Sciatic nerve (tissue), 2 donors: ENCODE measurements at regions not wholly inside any gene's neighbourhood (a gene's known extent, or its start where the extent isn't known, plus 50 kb on each side); places are given as distances from the start of the nearest gene placed in this dataset.

Source experiments
- ATAC-seq: fragments of 200-7000 bp; cut with Tn5 transposase; one replicate; pipeline ENCODE4 v1.9.1; 2020; ENCODE audit warnings: mild to moderate bottlenecking, moderate library complexity
- DNase-seq: peaks from one replicate; pipeline ENCODE4 v3.0.0-alpha.2; 2020; ENCODE audit warnings: low spot score
- intact Hi-C: fragments of 100-400 bp; cut with DNase I; formaldehyde crosslinking; loops from one replicate; pipeline ENCODE4 v1.14.2; 2022
- donor health status: DM: no; HTN: no; CAD: no.
- donor health status: DM: no; HTN: no; CAD: no.

DNA sequence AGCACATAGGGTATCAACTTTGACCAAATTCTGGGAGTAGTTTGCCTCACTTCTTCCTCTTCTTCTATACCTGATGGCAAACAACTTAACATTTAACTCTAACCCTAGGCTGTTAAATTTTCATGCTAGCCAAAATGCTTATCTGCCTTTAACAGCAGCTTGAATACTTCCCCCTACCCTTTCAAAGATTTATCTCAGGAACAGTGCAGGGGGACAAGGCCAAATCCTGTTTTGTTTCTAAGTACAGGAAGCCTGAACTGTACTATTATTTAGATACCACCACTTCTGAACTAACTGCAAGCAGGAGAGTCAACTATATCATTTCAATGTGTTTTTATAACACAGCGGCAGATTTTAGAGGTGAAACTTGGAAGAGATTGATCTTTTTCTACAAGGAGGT lies 104.0 kb upstream of the CNTN6 start:
- DNase-seq (no peak), ATAC-seq (no peak)
- intact Hi-C loops, result no loop called here

DNA sequence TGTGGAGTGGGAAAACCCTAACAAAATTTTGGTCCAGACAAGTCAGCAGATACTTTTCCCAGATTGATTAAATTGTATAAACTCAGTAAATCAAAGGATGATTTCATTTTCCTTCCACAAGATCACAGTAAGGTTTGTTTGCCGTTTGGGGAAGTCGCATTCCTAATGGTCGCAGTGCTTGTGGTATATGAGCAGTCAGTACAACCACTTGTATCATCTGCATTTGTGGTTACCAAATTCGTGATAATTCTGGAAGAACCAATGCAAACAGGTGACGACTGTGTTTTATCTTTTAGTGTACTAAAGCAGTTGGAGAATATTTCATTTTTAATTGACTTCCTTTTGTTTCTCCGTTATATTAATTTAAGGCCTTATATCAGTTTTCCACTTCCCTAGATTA lies 100.0 kb upstream of the CNTN6 start:
- ATAC-seq (no peak), DNase-seq (no peak)
- intact Hi-C loops, result no loop called here

DNA sequence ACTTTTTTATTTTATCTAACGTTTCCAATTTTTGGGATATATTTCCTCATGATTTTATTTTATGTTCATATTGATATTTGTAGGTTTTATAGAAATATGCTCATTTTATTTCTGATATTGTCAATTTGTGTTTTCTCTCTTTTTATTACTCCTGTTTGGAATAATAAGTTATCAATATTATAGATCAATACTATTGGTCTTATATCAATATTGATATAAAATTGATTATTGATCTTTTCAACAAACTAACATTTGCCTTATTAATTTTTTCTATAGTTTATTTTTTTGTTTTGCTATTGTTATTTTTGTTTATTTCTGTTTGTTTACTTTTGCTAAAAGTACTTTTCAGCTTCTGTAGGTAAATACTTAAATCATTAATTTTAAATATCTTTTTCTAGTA lies 90.8 kb upstream of the CNTN6 start:
- no peak for ATAC-seq
- no peak for DNase-seq
- intact Hi-C loops, result no loop called here

DNA sequence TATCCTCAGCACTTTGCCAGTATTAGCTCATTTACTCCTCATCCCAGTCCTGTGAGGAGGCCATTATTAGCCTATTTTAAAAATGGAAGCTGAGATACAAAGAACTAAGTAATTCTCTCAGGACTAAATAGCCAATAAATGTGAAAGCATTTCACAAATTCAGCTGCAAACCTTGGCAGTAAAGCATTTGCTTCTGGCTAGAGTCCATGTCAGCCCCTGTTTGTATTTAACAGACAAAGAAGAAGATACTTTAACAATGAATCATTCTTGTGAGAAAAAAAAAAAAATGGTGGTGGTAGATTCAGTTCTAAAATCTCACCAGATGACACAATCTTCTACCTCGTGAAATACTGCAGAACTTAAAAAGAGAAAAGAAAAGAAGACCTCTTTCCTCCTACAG lies 85.0 kb upstream of the CNTN6 start:
- ATAC-seq (no peak), DNase-seq (no peak)
- intact Hi-C loops, result no loop called here

DNA sequence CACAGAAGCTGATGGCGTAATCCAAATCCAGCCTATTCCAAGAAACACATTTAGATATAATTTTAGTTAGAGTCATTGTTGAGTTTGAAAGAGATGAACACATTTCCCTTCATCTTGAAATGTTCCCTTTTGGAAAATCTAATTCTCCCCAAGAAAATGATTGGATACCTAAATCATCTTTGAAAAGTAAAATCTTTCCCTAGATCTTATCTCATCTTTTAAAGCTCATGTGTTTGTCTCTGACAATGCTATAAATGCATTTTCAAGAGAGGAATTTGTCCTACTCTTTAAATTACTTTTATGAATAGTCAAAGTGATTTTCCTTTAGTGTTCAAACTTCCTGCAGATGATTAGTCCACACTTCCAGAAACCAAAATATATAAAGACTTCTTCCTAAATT lies 82.6 kb upstream of the CNTN6 start:
- DNase-seq (no peak), ATAC-seq (no peak)
- intact Hi-C loops, result no loop called here

DNA sequence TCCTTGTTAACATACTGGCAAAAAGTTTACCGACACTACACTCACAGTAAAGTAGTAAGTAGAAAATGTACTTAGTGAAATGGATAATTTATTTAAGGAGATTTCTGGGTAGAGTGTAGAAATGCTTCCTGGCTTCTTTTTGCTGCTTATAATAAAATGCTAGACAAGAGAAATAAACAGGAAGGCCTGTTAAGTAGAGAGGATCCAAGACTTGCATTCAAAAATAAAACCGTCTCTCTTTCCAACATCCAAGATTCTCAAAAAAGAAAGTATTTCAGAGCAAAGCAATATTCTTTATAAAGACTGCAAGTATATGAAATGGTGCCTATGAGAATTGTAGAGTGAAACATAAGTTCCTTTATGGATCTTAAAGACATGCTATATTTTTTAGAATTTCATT lies 77.0 kb upstream of the CNTN6 start:
- intact Hi-C loops, result no loop called here
- no peak for ATAC-seq
- DNase-seq, result no peak

DNA sequence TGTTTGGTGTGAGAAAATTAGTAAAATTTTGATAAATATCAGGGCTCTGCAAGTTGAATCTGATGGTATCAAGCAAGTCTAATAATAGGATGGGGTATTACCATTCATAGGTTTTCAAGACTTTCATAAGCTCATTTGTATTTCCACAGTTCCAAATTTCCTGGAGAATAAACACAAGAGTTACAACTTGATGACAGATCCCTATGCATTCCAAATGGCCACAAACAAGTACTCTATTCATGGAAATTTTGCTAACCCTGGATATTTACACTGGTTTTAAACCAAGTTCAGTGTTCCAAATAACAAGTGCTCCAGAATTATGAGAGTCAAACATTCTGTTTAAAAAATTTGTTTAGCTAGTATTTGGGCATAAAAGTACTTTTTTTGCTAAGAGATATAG lies 75.0 kb upstream of the CNTN6 start:
- intact Hi-C loops, result no loop called here
- ATAC-seq (peak; percentile 67), DNase-seq (no peak)

DNA sequence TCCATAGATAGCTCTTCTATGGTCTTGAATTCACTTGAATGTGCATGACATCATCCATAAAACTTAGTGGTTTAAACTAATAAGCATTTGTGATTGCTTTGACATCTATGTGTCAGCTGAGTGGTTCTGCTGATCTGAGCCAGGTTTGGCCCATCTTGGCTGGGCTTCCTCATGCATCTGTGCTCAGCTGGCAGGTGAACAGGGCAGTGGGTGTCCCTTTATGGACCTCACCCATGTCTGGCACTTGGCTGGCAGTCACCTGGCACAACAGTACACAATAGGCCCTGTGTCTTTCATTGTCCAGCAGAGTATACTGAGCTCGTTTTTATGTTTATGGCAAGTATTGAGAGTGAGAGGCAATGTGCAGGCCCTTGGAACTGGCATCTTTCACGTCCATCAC lies 73.7 kb upstream of the CNTN6 start:
- no peak for ATAC-seq
- intact Hi-C loops, result no loop called here
- DNase-seq, result no peak

DNA sequence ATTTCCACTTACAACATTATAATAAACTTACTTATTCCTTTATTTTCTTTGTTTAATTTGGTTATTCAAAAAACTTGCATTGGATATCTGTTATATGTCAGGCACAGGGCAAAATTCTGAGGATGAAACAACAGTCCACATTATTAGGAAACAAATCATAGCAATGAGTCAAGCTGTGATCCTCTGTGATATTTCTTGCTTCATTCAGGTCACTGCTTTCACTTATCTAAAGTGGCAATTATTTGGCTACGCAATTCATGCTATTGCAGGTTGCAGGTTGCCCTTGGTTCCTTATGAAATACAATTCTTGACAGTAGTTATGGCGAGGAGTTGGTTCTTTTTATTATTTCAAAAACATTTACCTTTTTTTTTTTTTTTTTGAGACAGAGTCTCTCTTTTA lies 66.4 kb upstream of the CNTN6 start:
- no peak for ATAC-seq
- no peak for DNase-seq
- intact Hi-C loops, result no loop called here

DNA sequence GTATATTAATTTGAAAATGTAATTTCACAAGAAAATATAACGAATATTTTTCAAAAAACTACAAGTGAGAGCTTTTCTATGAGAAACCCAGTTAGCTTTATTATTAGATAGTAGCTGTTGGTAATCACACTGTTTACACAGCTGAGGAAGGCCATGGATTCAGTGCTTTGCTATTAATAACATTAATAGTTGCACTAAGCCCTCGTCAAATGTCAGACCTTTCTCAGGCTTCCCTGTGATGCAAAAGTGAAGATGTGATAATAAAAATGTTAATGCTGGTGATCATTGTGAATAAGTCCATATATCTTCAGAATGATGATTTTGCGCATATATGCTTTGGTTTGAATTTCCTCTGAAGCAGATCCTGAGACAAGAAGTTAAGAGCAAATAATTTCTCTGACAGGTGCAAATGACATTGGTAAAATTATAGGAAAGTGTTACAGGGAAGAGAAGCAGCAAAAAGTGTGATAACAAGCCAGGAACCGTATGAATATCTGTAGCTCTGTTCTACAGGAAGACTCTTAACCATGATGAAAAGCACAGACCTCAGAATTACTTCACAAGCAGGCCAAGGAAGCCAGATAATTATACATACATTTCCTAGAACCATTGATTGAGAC lies 56.5 kb upstream of the CNTN6 start:
- intact Hi-C loops, result no loop called here
- no peak for DNase-seq
- ATAC-seq, result no peak

DNA sequence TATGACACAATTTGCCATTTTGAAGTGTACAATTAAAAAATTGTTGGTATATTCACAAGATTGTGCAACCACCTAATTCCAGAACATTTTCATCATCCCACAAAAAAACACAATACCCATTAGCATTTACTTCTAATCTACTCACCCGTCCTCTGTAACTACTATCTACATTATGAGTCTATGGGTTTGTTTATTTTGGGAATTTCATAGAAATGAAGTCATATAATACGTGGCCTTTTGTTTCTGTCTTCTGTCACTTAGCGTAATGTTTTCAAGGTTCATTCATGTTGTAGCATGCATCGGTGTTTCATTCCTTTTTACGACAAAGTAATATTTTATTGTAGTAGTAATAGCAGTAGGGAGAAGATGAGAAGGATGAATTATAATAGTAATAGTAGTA lies 55.2 kb upstream of the CNTN6 start:
- intact Hi-C loops, result no loop called here
- ATAC-seq (no peak), DNase-seq (no peak)
